ENCODE measurements at regions not wholly inside any gene's neighbourhood (a gene's known extent, or its start where the extent isn't known, plus 50 kb on each side); places are given as distances from the start of the nearest gene placed in this dataset.

- H3K36me3 ChIP-seq (ENCODE audit: control insufficient read depth in 2 of 2, extremely low read depth in 1 of 2, insufficient read depth in 2 of 2, low read length in 2 of 2): no peaks in the 10 kb centered on the region
These were observed 101.2 kb upstream of the TSC22D2 start for GRCh38 chr3:150306906-150307305.

GRCh38 chr3:150306083-150306482 is 102.0 kb upstream of the TSC22D2 start:
- FAIRE-seq (no peak), DNase-seq (ENCODE audit: low read depth, low spot score) (no peak)
- peaks cover 5% of the 10 kb centered on the region for H3K9me3 ChIP-seq (ENCODE audit: control insufficient read depth, low read depth, low read length)
- H3K27ac ChIP-seq (ENCODE audit: control insufficient read depth, insufficient read depth, low read length): no peak overlapping the region
- no peaks in the 10 kb centered on the region for H3K9me1 ChIP-seq (ENCODE audit: control insufficient read depth, extremely low read depth, insufficient read depth, low read length)
- dilution Hi-C loops (cut with MboI; ENCODE audit: extremely low pct_ligation_motif_present, low sequenced_read_pairs): no loop called here
- H3K27me3 ChIP-seq (ENCODE audit: control insufficient read depth, extremely low read depth, insufficient read depth, low read length): no peaks in the 10 kb centered on the region
- H3K9ac ChIP-seq (ENCODE audit: control insufficient read depth, extremely low read depth, insufficient read depth, low read length): no peak overlapping the region
- H3K4me2 ChIP-seq (ENCODE audit: control insufficient read depth, extremely low read depth, insufficient read depth, low read depth, low read length): no peak overlapping the region
- peaks cover 4% of the 10 kb centered on the region for H3K4me1 ChIP-seq (ENCODE audit: control insufficient read depth, extremely low read depth, insufficient read depth, low read length)
- no peak overlapping the region for H3K4me3 ChIP-seq (ENCODE audit: control insufficient read depth in 2 of 3, extremely low read depth in 1 of 3, insufficient read depth in 2 of 3, low read depth in 1 of 3, low read length in 3 of 3)
- no peaks in the 10 kb centered on the region for H3K36me3 ChIP-seq (ENCODE audit: control insufficient read depth in 2 of 2, extremely low read depth in 1 of 2, insufficient read depth in 2 of 2, low read length in 2 of 2)
- TF ChIP-seq CTCF (optimal IDR thresholded peaks at IDR 0.05 in 1 of 3, IDR thresholded peaks at IDR 0.05 in 1 of 3, conservative IDR thresholded peaks at IDR 0.05 in 1 of 3; ENCODE audit: extremely low read depth in 1 of 3, insufficient read depth in 2 of 3, low read length in 3 of 3) (no peak), EZH2 (IDR thresholded peaks at IDR 0.05; ENCODE audit: low read length) (no peak)
- H3K79me2 ChIP-seq (ENCODE audit: control insufficient read depth, insufficient read depth, low read length): no peaks in the 10 kb centered on the region
- no peak overlapping the region for H2AFZ ChIP-seq (ENCODE audit: control insufficient read depth, low read length)
- H4K20me1 ChIP-seq (ENCODE audit: control insufficient read depth, extremely low read depth, insufficient read depth, low read length): no peaks in the 10 kb centered on the region

More at GRCh38 chr3:150306906-150307305, 101.2 kb upstream of the TSC22D2 start:
- Histone ChIP-seq H3K4me2 (ENCODE audit: control insufficient read depth, extremely low read depth, insufficient read depth, low read depth, low read length) (no peak overlapping the region), H4K20me1 (ENCODE audit: control insufficient read depth, extremely low read depth, insufficient read depth, low read length) (no peaks in the 10 kb centered on the region), H3K9ac (ENCODE audit: control insufficient read depth, extremely low read depth, insufficient read depth, low read length) (no peak overlapping the region), H3K9me3 (ENCODE audit: control insufficient read depth, low read depth, low read length) (peaks cover 5% of the 10 kb centered on the region), H3K4me3 (ENCODE audit: control insufficient read depth in 2 of 3, extremely low read depth in 1 of 3, insufficient read depth in 2 of 3, low read depth in 1 of 3, low read length in 3 of 3) (no peak overlapping the region), H3K4me1 (ENCODE audit: control insufficient read depth, extremely low read depth, insufficient read depth, low read length) (no peaks in the 10 kb centered on the region), H3K27ac (ENCODE audit: control insufficient read depth, insufficient read depth, low read length) (no peak overlapping the region), H3K27me3 (ENCODE audit: control insufficient read depth, extremely low read depth, insufficient read depth, low read length) (no peaks in the 10 kb centered on the region), H2AFZ (ENCODE audit: control insufficient read depth, low read length) (no peak overlapping the region), H3K79me2 (ENCODE audit: control insufficient read depth, insufficient read depth, low read length) (no peaks in the 10 kb centered on the region), H3K9me1 (ENCODE audit: control insufficient read depth, extremely low read depth, insufficient read depth, low read length) (no peaks in the 10 kb centered on the region)
- TF ChIP-seq CTCF (optimal IDR thresholded peaks at IDR 0.05 in 1 of 3, IDR thresholded peaks at IDR 0.05 in 1 of 3, conservative IDR thresholded peaks at IDR 0.05 in 1 of 3; ENCODE audit: extremely low read depth in 1 of 3, insufficient read depth in 2 of 3, low read length in 3 of 3) (no peak), EZH2 (IDR thresholded peaks at IDR 0.05; ENCODE audit: low read length) (no peak)
- FAIRE-seq (no peak), DNase-seq (ENCODE audit: low read depth, low spot score) (no peak)
- dilution Hi-C loops (cut with MboI; ENCODE audit: extremely low pct_ligation_motif_present, low sequenced_read_pairs): no loop called here
